RCC 7860 (cell line): ENCODE measurements at regions not wholly inside any gene's neighbourhood (a gene's known extent, or its start where the extent isn't known, plus 50 kb on each side); places are given as distances from the start of the nearest gene placed in this dataset.

Experiments used
- DNase-seq: peaks from one replicate; pipeline ENCODE4 v3.0.0-alpha.2; 2015; ENCODE audit warnings: low spot score
- FAIRE-seq: peaks from 2 replicates; lab custom pipeline; 2012; peaks lifted over from hg19 to GRCh38; lab: Jason Lieb, UNC

DNA sequence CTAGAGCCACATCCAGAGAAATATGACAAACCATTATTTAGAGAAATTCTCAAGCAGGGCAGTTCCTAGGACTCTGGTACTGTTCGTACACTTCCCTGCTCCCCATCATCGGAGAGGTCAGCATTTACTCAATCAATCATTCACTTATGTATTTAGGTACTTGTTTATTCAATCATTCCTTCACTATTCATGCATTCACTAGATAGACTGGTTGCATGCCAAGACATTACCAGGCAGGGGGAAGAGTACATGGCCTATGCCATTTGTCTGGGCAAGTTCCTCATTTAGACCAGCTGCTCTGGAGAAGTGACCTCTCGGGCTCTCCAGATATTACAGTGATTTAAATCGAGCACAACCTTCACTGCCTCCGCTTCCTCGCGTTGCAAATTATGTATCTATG, 603.4 kb downstream of the KCNJ2 start:
- DNase-seq (no peak), FAIRE-seq (no peak)

DNA sequence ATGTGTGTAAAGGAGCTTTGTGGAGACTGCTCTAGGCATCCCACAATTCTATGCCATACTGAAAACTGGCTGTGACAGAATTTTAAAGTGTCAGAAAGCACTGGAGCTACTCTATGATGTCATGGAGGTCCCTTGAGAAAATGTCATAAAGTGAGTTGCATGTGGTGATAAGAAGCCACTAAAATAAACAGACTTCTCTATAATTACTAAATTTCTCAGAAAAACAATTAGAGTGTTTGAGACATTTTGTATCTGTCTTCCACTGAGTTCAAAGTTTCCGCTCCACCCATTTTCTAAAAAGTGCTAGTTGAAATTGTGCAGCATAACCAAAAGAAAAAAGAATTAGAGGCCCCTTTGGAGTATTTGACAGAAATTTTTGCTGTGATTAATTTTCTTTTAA, 603.9 kb downstream of the KCNJ2 start:
- DNase-seq (no peak), FAIRE-seq (no peak)

DNA sequence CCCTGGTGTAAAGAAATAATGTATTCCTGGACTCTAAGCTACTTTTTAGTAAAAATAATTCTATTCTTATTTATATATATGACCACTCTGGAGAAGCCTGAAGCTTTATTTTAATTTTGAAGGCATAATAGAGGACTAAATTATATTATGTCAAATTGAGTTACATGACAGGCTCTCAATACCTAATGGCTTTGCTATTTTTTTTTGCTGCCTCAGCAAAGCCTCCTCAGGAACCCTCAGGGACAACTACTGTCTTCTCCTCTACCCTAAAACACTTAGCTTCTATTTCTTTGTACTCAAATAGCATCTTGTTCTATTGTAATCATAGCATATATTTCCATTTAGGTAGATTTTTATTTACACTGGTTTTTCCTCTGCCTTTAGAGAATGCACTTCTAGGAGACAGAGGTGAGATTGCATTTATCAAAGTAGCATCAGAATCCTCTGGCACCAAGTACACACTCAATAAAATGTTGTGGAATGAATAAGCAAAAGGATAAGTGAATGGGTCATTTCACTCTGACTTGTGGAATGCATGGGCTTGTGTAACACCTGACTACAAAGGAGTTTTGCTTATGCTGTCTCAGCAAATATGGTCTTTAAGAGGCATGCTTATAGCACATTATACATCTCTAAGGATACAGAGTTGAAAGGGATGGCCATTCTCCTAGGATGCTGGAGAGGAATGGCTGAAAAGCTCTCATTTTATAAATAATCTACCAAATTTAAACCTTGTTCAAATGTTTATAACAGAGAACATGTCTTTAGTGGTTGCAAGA, 605.2 kb downstream of the KCNJ2 start:
- no peak for FAIRE-seq

GRCh38 chr17:70775679-70776078, 606.3 kb downstream of the KCNJ2 start:
- FAIRE-seq: no peak
- DNase-seq: no peak

More for the DNA sequence above, 605.2 kb downstream of the KCNJ2 start:
- DNase-seq: no peak

DNA sequence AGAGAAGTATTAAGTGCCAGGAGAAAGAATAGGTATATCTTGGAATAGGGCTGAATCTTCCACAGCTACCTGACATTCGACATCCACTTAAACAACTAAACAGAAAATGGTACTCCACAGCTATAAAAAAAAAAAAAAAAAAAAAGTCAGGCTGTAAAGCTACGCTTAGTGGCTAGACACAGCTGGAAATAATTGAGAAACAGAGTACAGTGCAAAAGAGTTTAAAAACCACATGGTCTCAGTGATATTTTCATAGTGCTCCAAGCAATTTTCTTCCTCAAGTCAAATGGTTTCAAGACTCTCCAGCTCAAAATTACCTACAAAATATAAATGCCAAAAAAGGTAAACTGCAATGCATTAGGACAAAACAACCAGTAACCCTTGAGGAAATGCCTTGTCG, 607.1 kb downstream of the KCNJ2 start:
- no peak for FAIRE-seq
- no peak for DNase-seq

GRCh38 chr17:70780031-70780430, 610.7 kb downstream of the KCNJ2 start:
- DNase-seq (no peak), FAIRE-seq (no peak)

DNA sequence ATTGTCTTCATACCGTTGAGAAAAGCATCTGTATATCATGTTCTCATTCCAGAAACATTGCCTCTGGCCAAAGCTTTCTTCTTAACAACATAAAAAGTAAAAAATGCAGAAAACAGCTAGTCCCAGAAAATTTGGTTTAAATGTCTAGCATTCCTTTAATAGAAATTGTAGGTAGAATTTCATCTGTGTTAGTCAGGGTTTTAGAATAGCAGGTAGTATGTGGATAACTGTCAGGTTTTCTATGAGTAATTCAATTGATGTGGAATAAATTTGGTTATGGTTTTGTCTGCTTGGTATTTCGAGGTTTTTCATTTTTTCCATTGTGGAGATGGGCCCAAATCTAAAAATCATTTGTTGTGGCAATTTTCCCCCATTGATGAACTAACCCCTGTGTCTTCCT, 616.7 kb downstream of the KCNJ2 start:
- DNase-seq: no peak
- FAIRE-seq: peak; percentile 20

GRCh38 chr17:70787721-70788300, 618.5 kb downstream of the KCNJ2 start:
- FAIRE-seq: peak; percentile 95
- DNase-seq: peak; percentile 84

GRCh38 chr17:70791748-70792443, 622.6 kb downstream of the KCNJ2 start:
- DNase-seq (no peak), FAIRE-seq (no peak)

- DNase-seq: no peak
- FAIRE-seq: no peak
Observed at GRCh38 chr17:70794738-70795137, 625.4 kb downstream of the KCNJ2 start.

DNA sequence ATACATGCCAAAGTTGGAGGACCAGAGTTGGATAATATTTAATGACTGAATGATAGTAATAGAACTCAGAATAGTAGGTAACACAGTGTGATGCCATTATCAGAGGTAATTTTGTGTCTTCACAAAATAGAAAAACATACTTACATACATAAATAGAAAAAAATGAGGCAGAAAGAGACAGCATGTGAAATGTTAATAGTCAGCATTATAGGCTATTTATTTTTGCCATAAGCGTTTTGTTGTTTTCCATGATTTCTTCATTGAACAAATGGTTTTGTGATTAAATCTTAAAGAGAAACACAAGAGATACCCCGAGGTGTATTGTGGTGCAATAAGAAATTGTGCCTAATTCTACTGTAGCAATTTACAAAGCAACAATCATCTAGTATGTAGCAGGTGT, 626.3 kb downstream of the KCNJ2 start:
- FAIRE-seq (no peak), DNase-seq (no peak)

- no peak for FAIRE-seq
- no peak for DNase-seq
Observed at GRCh38 chr17:70796757-70797156, 627.4 kb downstream of the KCNJ2 start.

DNA sequence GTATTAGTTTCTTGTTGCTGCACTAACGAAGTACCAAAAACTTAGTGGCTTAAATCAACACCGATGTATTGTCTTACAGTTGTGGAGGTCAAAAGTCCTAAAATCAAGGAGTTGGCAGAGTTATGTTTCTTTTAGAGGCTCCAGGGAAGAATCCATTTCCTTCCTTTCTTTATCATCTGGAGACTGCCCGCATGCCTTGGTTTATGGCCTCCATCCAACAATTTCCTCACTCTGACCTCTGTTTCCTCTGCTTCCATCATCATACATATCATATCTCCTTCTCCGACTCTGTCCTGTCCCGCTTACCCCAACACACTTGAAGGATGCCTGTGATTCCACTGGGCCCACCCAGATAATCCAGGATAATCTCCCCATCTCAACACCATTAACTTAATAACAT, 627.8 kb downstream of the KCNJ2 start:
- DNase-seq (no peak), FAIRE-seq (no peak)

DNA sequence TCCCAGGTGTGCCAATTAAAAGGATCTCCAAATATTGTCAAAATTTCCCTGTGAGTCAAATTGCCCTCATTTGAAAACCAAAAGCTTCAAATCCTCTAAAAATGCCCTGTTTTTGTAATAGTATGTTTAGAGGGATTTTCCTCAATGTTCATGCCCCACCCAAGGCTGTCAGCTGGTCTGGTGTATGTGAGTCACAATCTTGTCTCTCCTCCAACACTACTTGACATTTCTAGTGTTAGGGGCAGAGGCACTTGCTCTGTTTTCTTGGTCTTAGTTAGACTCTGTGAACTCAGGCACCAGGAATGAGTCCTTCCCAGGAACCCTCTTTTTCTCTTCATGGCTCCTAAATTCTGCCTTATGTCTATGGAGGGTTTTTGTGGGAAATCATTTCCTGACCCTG, 634.8 kb downstream of the KCNJ2 start:
- FAIRE-seq: no peak

DNA sequence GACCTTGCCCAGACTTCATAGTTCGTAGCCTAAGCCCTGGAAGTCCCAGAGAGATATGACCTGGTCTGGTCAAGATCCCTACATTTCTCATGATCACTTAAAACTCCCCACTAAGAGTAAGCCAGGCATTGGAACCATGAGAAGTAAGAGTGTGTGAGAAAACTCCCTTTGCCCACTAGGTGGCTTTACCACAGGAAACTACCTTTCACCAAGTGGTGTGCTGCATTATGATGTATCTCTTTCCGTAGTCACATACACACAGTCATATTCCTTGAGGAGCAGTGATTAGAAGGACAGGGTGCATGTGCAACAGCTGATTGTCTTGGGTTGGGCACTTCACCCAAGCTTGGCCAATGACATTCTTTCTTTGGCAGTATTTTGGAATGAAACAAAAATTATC, 639.3 kb downstream of the KCNJ2 start:
- FAIRE-seq: no peak
- DNase-seq: no peak

More for the DNA sequence above, 634.8 kb downstream of the KCNJ2 start:
- no peak for DNase-seq

- no peak for DNase-seq
Observed at GRCh38 chr17:70810609-70811008, 641.3 kb downstream of the KCNJ2 start.

GRCh38 chr17:70813355-70813930, 644.1 kb downstream of the KCNJ2 start:
- DNase-seq (no peak), FAIRE-seq (no peak)

More at GRCh38 chr17:70810609-70811008, 641.3 kb downstream of the KCNJ2 start:
- no peak for FAIRE-seq

GRCh38 chr17:70819183-70819582, 649.9 kb downstream of the KCNJ2 start:
- no peak for FAIRE-seq
- no peak for DNase-seq

- FAIRE-seq (no peak), DNase-seq (peak; percentile 66)
Observed at GRCh38 chr17:70820276-70820675, 650.9 kb downstream of the KCNJ2 start.

DNA sequence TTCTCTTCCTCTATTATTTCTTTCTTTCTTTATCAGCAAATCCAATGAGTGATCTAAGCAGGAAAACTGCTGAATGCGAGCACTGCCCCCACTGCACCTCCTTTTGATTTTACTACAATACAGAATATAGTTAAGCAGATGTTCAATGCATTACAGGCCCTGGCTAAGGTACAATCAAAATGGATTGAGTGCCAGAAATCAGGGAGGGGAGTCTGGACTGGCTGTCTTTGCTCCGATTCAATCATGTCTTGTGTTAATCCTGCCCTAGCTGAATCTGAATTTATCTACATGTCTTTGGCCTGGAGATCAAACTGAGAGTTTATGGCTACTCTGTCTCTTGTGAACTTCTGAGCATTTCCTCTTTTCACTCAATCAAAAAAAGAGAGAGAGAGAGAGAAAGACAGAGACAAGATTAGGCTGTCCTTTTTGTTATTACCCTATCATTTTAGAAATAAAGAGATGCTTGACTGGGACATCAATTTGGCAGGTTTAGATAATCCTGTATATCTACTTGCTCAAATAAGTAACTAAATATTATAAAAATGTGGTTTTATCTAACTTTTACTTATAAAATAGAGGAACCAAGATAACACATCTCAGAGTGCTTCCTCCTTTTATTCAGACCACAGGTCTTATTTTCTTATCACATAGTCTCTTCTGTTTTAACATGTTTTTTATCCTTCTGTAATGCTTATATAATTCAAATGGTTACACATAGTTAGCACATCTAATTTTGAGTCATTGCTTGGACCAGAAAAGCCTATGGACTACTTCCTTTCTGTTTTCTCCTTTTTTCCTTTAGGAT, 656.2 kb downstream of the KCNJ2 start:
- DNase-seq: no peak

DNA sequence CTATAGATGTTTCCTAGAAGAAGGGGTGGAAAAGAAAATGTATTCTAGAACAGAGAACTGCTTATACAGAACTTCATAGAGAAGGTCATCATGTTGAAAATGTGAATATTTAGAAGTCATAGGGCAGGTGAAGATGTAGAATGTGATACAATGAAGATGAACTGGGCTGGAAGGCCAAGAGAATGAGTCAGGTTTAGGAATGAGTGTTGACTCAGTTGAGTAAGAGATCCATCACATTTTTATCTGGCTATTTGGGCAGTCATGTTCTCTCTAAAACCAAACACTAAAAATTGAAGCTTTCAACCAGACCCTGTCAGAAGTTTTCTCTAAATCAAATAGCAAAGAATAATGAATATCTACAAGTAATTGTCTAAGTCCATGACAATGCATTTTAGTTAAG, 660.5 kb downstream of the KCNJ2 start:
- FAIRE-seq: no peak

More for the DNA sequence above, 656.2 kb downstream of the KCNJ2 start:
- no peak for FAIRE-seq

More for the DNA sequence above, 660.5 kb downstream of the KCNJ2 start:
- peak; percentile 26 for DNase-seq
